ENCODE measurements at regions not wholly inside any gene's neighbourhood (a gene's known extent, or its start where the extent isn't known, plus 50 kb on each side); places are given as distances from the start of the nearest gene placed in this dataset.

DNA sequence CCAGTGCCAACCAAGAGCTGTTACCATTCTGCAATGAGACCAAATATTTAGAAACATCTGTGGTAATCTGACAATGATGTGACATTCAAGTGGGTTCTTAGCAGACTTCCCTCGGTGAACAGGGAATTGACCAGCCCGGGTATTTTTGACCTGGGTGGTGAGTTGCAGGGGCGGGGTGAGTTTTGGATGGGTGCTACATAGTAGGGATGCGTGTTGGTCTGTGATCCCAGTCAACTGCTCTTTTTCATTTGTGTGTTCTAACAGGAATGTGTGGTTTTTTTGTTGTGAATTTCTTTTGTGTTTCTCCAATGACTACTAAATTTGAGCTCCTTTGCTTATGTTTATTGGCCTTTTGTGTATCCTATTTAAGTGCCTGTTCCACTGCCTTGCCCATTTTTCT lies 273.6 kb upstream of the HABP2 start:
- Histone ChIP-seq H3K9me3 (peaks cover 0 to 8% (median 0%) of the 10 kb centered on the region in 4 donors), H3K4me1 (no peaks in the 10 kb centered on the region), H3K27ac (replicated peaks in 1 of 4) (no peak overlapping the region), H3K27me3 (no peaks in the 10 kb centered on the region), H3K36me3 (no peaks in the 10 kb centered on the region), H3K4me3 (no peak overlapping the region)
- intact Hi-C loops (cut with DNase I), result no loop called here
- no peak for TF ChIP-seq CTCF (IDR thresholded peaks at IDR 0.05)
- TF ChIP-seq POLR2AphosphoS5 (IDR thresholded peaks at IDR 0.05), result no peak
- no peak for TF ChIP-seq EP300 (IDR thresholded peaks at IDR 0.05)
- no peak for TF ChIP-seq POLR2A (IDR thresholded peaks at IDR 0.05; ENCODE audit: low read depth)
- DNase-seq (ENCODE audit: extremely low spot score), result no peak
- WGBS, result 92% methylated on average over 4 of the region's 4 CpGs

DNA sequence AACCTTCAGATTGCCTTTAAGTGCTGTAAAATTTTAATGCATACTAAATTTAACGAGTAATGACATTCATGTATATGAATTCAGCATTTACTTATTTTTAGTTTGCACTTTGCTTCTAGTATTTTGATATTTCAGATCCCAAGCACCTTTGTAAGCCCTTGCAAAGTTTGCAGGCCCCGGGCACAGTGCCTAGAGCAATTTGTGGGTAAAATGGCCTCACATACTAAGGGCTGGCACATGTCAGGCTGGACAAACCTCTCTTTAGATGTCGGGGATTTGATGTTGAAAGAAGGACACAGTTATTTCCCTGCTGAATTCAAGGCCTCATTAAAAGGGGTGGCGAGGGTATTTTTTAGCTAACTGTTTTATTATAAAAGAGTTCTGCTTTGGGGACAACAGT lies 270.3 kb upstream of the HABP2 start:
- Histone ChIP-seq H3K27ac (replicated peaks in 1 of 4) (no peak overlapping the region), H3K36me3 (no peaks in the 10 kb centered on the region), H3K9me3 (no peaks in the 10 kb centered on the region), H3K27me3 (no peaks in the 10 kb centered on the region), H3K4me1 (no peaks in the 10 kb centered on the region), H3K4me3 (no peak overlapping the region)
- intact Hi-C loops (cut with DNase I), result no loop called here
- WGBS, result 96% methylated on average over 4 of the region's 4 CpGs
- no peak for DNase-seq (ENCODE audit: extremely low spot score)
- TF ChIP-seq EP300 (IDR thresholded peaks at IDR 0.05), result no peak
- no peak for TF ChIP-seq POLR2A (IDR thresholded peaks at IDR 0.05; ENCODE audit: low read depth)
- no peak for TF ChIP-seq POLR2AphosphoS5 (IDR thresholded peaks at IDR 0.05)
- no peak for TF ChIP-seq CTCF (IDR thresholded peaks at IDR 0.05)

DNA sequence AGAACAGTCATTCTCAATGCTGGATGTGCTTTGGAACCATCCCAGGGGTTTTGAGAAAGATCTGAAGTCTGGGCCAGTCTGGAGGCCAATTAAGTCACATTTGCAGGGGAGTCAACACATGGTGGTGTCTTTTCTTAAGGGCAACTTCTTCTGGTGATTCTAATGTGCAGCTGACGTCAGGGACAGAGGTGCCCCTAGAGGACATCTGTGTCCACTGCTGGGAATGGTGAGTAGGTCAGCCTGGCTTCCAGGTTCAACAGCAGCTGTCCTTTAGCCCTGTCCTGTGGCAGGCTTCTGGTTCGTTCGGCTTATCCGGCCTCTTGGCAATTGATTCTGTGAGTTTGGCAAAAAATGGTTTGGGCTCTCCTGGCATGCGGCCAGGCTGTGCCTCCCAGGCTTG lies 269.7 kb upstream of the HABP2 start:
- DNase-seq (ENCODE audit: extremely low spot score), result no peak
- intact Hi-C loops (cut with DNase I), result no loop called here
- H3K4me3 ChIP-seq, result no peak overlapping the region
- 80% methylated on average over 4 of the region's 5 CpGs for WGBS
- no peaks in the 10 kb centered on the region for H3K27me3 ChIP-seq
- H3K9me3 ChIP-seq, result no peaks in the 10 kb centered on the region
- no peak for TF ChIP-seq POLR2AphosphoS5 (IDR thresholded peaks at IDR 0.05)
- no peak for TF ChIP-seq EP300 (IDR thresholded peaks at IDR 0.05)
- no peak for TF ChIP-seq POLR2A (IDR thresholded peaks at IDR 0.05; ENCODE audit: low read depth)
- TF ChIP-seq CTCF (IDR thresholded peaks at IDR 0.05), result no peak
- H3K27ac ChIP-seq (replicated peaks in 1 of 4), result no peak overlapping the region
- H3K4me1 ChIP-seq, result no peaks in the 10 kb centered on the region
- no peaks in the 10 kb centered on the region for H3K36me3 ChIP-seq

DNA sequence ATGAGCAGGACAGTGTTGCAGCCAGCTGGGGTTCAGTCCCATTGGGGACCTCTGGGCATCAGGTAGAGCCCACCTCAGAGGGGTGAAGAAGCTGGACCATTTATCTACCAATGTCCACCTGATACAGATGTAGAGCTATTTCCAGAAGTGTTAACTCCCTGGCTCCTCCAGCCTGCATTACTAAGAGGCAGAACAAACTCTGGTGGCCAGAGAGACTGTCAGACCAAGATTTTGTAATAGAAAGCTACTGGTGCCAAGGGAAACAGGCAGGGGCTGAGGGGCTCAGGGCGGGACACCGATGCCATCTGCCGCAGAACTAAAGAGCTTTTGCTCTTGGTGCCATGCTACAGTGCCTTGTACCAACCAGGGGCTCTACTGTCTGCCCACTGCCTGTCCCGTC lies 268.2 kb upstream of the HABP2 start:
- DNase-seq (ENCODE audit: extremely low spot score), result no peak
- Histone ChIP-seq H3K4me3 (no peak overlapping the region), H3K4me1 (no peaks in the 10 kb centered on the region), H3K9me3 (no peaks in the 10 kb centered on the region), H3K27me3 (no peaks in the 10 kb centered on the region), H3K27ac (replicated peaks in 1 of 4) (no peak overlapping the region), H3K36me3 (no peaks in the 10 kb centered on the region)
- WGBS, result 96% methylated on average over 4 of the region's 4 CpGs
- intact Hi-C loops (cut with DNase I), result no loop called here
- TF ChIP-seq POLR2AphosphoS5 (IDR thresholded peaks at IDR 0.05) (no peak), CTCF (IDR thresholded peaks at IDR 0.05) (no peak), EP300 (IDR thresholded peaks at IDR 0.05) (no peak), POLR2A (IDR thresholded peaks at IDR 0.05; ENCODE audit: low read depth) (no peak)

DNA sequence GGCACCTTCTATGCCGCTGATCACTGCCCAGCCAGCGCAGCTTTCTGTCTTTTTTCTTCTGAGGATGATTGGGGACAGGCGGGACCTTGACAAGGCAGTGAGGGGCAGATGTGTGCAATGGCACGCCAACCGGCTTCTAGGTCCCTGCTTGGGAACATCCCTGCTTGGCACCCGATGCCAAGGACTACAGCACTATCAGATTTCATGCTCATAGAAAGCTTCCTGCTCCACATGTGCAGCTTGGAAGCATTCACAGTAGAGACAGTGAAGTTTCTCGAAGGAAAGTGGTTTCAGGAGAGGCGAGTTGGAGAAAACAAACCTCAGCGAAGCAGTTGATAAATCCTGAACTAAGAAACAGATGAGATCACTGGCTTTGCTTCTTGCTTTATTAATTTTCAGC lies 267.5 kb upstream of the HABP2 start:
- no peak overlapping the region for H3K27ac ChIP-seq (replicated peaks in 1 of 4)
- no peaks in the 10 kb centered on the region for H3K36me3 ChIP-seq
- H3K4me1 ChIP-seq, result no peaks in the 10 kb centered on the region
- H3K9me3 ChIP-seq, result no peaks in the 10 kb centered on the region
- H3K27me3 ChIP-seq, result no peaks in the 10 kb centered on the region
- 80% methylated on average over 9 of the region's 9 CpGs for WGBS
- intact Hi-C loops (cut with DNase I), result no loop called here
- no peak for DNase-seq (ENCODE audit: extremely low spot score)
- no peak overlapping the region for H3K4me3 ChIP-seq
- no peak for TF ChIP-seq EP300 (IDR thresholded peaks at IDR 0.05)
- no peak for TF ChIP-seq CTCF (IDR thresholded peaks at IDR 0.05)
- TF ChIP-seq POLR2AphosphoS5 (IDR thresholded peaks at IDR 0.05), result no peak
- TF ChIP-seq POLR2A (IDR thresholded peaks at IDR 0.05; ENCODE audit: low read depth), result no peak

All from esophagus muscularis mucosa (tissue), 4 donors.